GM23338 (cell line): ENCODE measurements at regions not wholly inside any gene's neighbourhood (a gene's known extent, or its start where the extent isn't known, plus 50 kb on each side); places are given as distances from the start of the nearest gene placed in this dataset.
"Not testable (repeated sequence)": the region's sequence is repeated elsewhere in the genome, so short reads cannot be mapped to it uniquely, and the experiment has no call there.

Experiments used
- ATAC-seq: fragments of 200-7000 bp; cut with Tn5 transposase; 3 replicates; pipeline ENCODE4 v1.9.1; 2020
- DNase-seq: peaks from one replicate; pipeline ENCODE4 v3.0.0-alpha.2; 2015; ENCODE audit warnings: low spot score
- H2AFZ ChIP-seq: fragments of 200-600 bp; sonication (generic); 2 replicates; pipeline ENCODE4 v1.8.0; 2016; ENCODE audit warnings: antibody characterized with exemption, mild to moderate bottlenecking, moderate library complexity
- H3F3A ChIP-seq: fragments of 200-600 bp; sonication (generic); replicated peaks from 2 replicates; pipeline ENCODE4 v1.8.0; 2017; ENCODE audit warnings: antibody characterized with exemption, mixed run types, low read depth
- H3K27ac ChIP-seq: fragments of 200-600 bp; sonication (generic); 2 replicates; pipeline ENCODE4 v1.6.1; 2016; ENCODE audit warnings: low read depth
- H3K27me3 ChIP-seq: fragments of 200-600 bp; sonication (generic); 2 replicates; pipeline ENCODE4 v1.8.0; 2016; ENCODE audit warnings: mild to moderate bottlenecking, mixed run types, moderate library complexity; ENCODE audit not compliant: insufficient read depth
- H3K36me3 ChIP-seq: fragments of 200-600 bp; sonication (generic); 2 replicates; pipeline ENCODE4 v1.8.0; 2016; ENCODE audit warnings: mild to moderate bottlenecking; ENCODE audit not compliant: insufficient read depth
- H3K4me1 ChIP-seq: fragments of 200-600 bp; sonication (generic); 2 replicates; pipeline ENCODE4 v1.8.0; 2016; ENCODE audit warnings: mild to moderate bottlenecking, moderate library complexity; ENCODE audit not compliant: insufficient read depth
- H3K4me2 ChIP-seq: fragments of 200-600 bp; sonication (generic); 2 replicates; pipeline ENCODE4 v1.7.1; 2017; ENCODE audit warnings: mixed run types
- H3K4me3 ChIP-seq: fragments of 200-600 bp; sonication (generic); 2 replicates; pipeline ENCODE4 v1.6.1; 2016; ENCODE audit warnings: mixed run types
- H3K79me2 ChIP-seq: fragments of 200-600 bp; sonication (generic); replicated peaks from 2 replicates; pipeline ENCODE4 v1.8.0; 2017; ENCODE audit warnings: mild to moderate bottlenecking; ENCODE audit not compliant: insufficient read depth
- H3K9me2 ChIP-seq: fragments of 200-600 bp; sonication (generic); 2 replicates; pipeline ENCODE4 v1.8.0; 2017; ENCODE audit not compliant: insufficient read depth
- H4K20me1 ChIP-seq: fragments of 200-600 bp; sonication (generic); replicated peaks from 2 replicates; pipeline ENCODE4 v1.8.0; 2017; ENCODE audit warnings: mild to moderate bottlenecking; ENCODE audit not compliant: insufficient read depth
- H3K27ac Mint-ChIP-seq: 2 replicates; pipeline ENCODE4 v1.8.0; 2020; ENCODE audit warnings: inconsistent platforms, mild to moderate bottlenecking, moderate library complexity, mixed read lengths
- H3K27me3 Mint-ChIP-seq: 3 replicates; pipeline ENCODE4 v1.8.0; 2022; ENCODE audit warnings: low read depth, mild to moderate bottlenecking, moderate library complexity, mixed read lengths, inconsistent platforms; ENCODE audit not compliant: insufficient read depth, poor library complexity
- H3K36me3 Mint-ChIP-seq: 3 replicates; pipeline ENCODE4 v1.8.0; 2021; ENCODE audit warnings: low read depth, mild to moderate bottlenecking, inconsistent platforms, moderate library complexity, mixed read lengths
- H3K4me1 Mint-ChIP-seq: 3 replicates; pipeline ENCODE4 v1.8.0; 2020; ENCODE audit warnings: mild to moderate bottlenecking, inconsistent platforms, mixed read lengths
- H3K4me3 Mint-ChIP-seq: 3 replicates; pipeline ENCODE4 v1.8.0; 2021; ENCODE audit warnings: moderate library complexity, mild to moderate bottlenecking, inconsistent platforms, mixed read lengths
- H3K9me3 Mint-ChIP-seq: 3 replicates; pipeline ENCODE4 v1.8.0; 2020; ENCODE audit warnings: moderate library complexity, mild to moderate bottlenecking, inconsistent platforms, mixed read lengths
- CTCF ChIP-seq, 2 experiments: fragments of 200-600 bp in 1 of 2; sonication (generic) in 1 of 2; conservative IDR thresholded peaks; 2 replicates each; pipeline versions ENCODE4 v1.5.1 to v1.6.1; 2016 to 2017; ENCODE audit warnings: antibody characterized with exemption in 2 of 2, low read depth in 2 of 2, mild to moderate bottlenecking in 2 of 2, moderate library complexity in 1 of 2
- EZH2 ChIP-seq: fragments of 200-600 bp; sonication (generic); IDR thresholded peaks from one replicate; pipeline ENCODE4 v1.8.0; 2017; ENCODE audit warnings: antibody characterized with exemption, mild to moderate bottlenecking, low read depth; ENCODE audit not compliant: unreplicated experiment
- EZH2phosphoT487 ChIP-seq: fragments of 200-600 bp; sonication (generic); IDR thresholded peaks from one replicate; pipeline ENCODE4 v1.8.1; 2018; ENCODE audit warnings: antibody characterized with exemption; ENCODE audit not compliant: unreplicated experiment
- POLR2AphosphoS5 ChIP-seq: IDR thresholded peaks from 2 replicates; pipeline ENCODE4 v1.6.1; 2016; ENCODE audit warnings: antibody characterized with exemption, low read depth
- ZNF331 ChIP-seq: fragments of 250-450 bp; sonication (Bioruptor Pico); IDR thresholded peaks from 2 replicates; pipeline ENCODE4 v1.5.0; 2020; ENCODE audit warnings: low read depth, mild to moderate bottlenecking, moderate library complexity
- ZNF462 ChIP-seq: fragments of 250-450 bp; sonication (Bioruptor Pico); IDR thresholded peaks from 2 replicates; pipeline ENCODE4 v1.5.0; 2020; ENCODE audit warnings: mild to moderate bottlenecking, moderate library complexity

- no peak for TF ChIP-seq CTCF (conservative IDR thresholded peaks at IDR 0.05; ENCODE audit: low read depth in 2 of 2)
- TF ChIP-seq ZNF331 = no peak
- TF ChIP-seq ZNF462 (CRISPR knock-in tag) = no peak
- no peak for TF ChIP-seq EZH2phosphoT487
- no peak for TF ChIP-seq POLR2AphosphoS5
- TF ChIP-seq EZH2 = no peak
Observed at GRCh38 chr1:29550119-29550841, 314.0 kb downstream of the PTPRU start (continued).

GRCh38 chr1:29549728-29550118 lies 313.4 kb downstream of the PTPRU start:
- H3K4me3 Mint-ChIP-seq, H2AFZ ChIP-seq, H3K27me3 ChIP-seq, H3K4me2 ChIP-seq, H3K36me3 Mint-ChIP-seq, H3K36me3 ChIP-seq, H3K27ac Mint-ChIP-seq, H3K79me2 ChIP-seq, ATAC-seq, H3K9me2 ChIP-seq, H3K27me3 Mint-ChIP-seq, H4K20me1 ChIP-seq, H3K27ac ChIP-seq, H3K4me3 ChIP-seq, H3K4me1 Mint-ChIP-seq, DNase-seq, H3K4me1 ChIP-seq, H3K9me3 Mint-ChIP-seq, H3F3A ChIP-seq: not testable (repeated sequence)
